Dedifferentiated amniotic fluid mesenchymal stem cell (primary cell): ENCODE measurements at regions not wholly inside any gene's neighbourhood (a gene's known extent, or its start where the extent isn't known, plus 50 kb on each side); places are given as distances from the start of the nearest gene placed in this dataset.
"Not testable (repeated sequence)": the region's sequence is repeated elsewhere in the genome, so short reads cannot be mapped to it uniquely, and the experiment has no call there.

ENCODE experiments used
- DNase-seq: peaks from one replicate; pipeline ENCODE4 v3.0.0-alpha.2; 2016; ENCODE audit errors: extremely low spot score

- no peak for DNase-seq
Observed at GRCh38 chr1:29945426-29945825, 709.1 kb downstream of the PTPRU start.

- no peak for DNase-seq
Observed at GRCh38 chr1:29944253-29944905, 708.1 kb downstream of the PTPRU start.

GRCh38 chr1:29943034-29943433 lies 706.7 kb downstream of the PTPRU start:
- DNase-seq: no peak

- DNase-seq: no peak
Observed at GRCh38 chr1:29939079-29939478, 702.8 kb downstream of the PTPRU start.

GRCh38 chr1:29937356-29937755 lies 701.0 kb downstream of the PTPRU start:
- DNase-seq: no peak

GRCh38 chr1:29936031-29936544 lies 699.8 kb downstream of the PTPRU start:
- no peak for DNase-seq

GRCh38 chr1:29934255-29934772 lies 698.0 kb downstream of the PTPRU start:
- no peak for DNase-seq

- no peak for DNase-seq
Observed at GRCh38 chr1:29933067-29933466, 696.7 kb downstream of the PTPRU start.

- no peak for DNase-seq
Observed at GRCh38 chr1:29932626-29933025, 696.3 kb downstream of the PTPRU start.

- DNase-seq: no peak
Observed at GRCh38 chr1:29931477-29932175, 695.3 kb downstream of the PTPRU start.

- no peak for DNase-seq
Observed at GRCh38 chr1:29925058-29925457, 688.7 kb downstream of the PTPRU start.

- DNase-seq: no peak
Observed at GRCh38 chr1:29924017-29924431, 687.7 kb downstream of the PTPRU start.

GRCh38 chr1:29921741-29922140 lies 685.4 kb downstream of the PTPRU start:
- DNase-seq: no peak

- no peak for DNase-seq
Observed at GRCh38 chr1:29920784-29921183, 684.5 kb downstream of the PTPRU start.

- DNase-seq: no peak
Observed at GRCh38 chr1:29920316-29920715, 684.0 kb downstream of the PTPRU start.

GRCh38 chr1:29919041-29919440 lies 682.7 kb downstream of the PTPRU start:
- not testable (repeated sequence) for DNase-seq

- no peak for DNase-seq
Observed at GRCh38 chr1:29916656-29917369, 680.5 kb downstream of the PTPRU start.

- DNase-seq: no peak
Observed at GRCh38 chr1:29914936-29915335, 678.6 kb downstream of the PTPRU start.

- DNase-seq: no peak
Observed at GRCh38 chr1:29912425-29912824, 676.1 kb downstream of the PTPRU start.

- DNase-seq: no peak
Observed at GRCh38 chr1:29909962-29910361, 673.6 kb downstream of the PTPRU start.

GRCh38 chr1:29907596-29907995 lies 671.3 kb downstream of the PTPRU start:
- DNase-seq: no peak

- DNase-seq: no peak
Observed at GRCh38 chr1:29906927-29907326, 670.6 kb downstream of the PTPRU start.
